Hematopoietic multipotent progenitor cell treated with erythropoietin and hydrocortisone succinate and interleukin-3 and kit ligand, for 15 days (in vitro differentiated cells): ENCODE measurements at regions not wholly inside any gene's neighbourhood (a gene's known extent, or its start where the extent isn't known, plus 50 kb on each side); places are given as distances from the start of the nearest gene placed in this dataset.
"Not testable (repeated sequence)": the region's sequence is repeated elsewhere in the genome, so short reads cannot be mapped to it uniquely, and the experiment has no call there.

ENCODE experiments used
- DNase-seq: peaks from one replicate; pipeline ENCODE4 v3.0.0-alpha.2; 2015; ENCODE audit warnings: low spot score

DNA sequence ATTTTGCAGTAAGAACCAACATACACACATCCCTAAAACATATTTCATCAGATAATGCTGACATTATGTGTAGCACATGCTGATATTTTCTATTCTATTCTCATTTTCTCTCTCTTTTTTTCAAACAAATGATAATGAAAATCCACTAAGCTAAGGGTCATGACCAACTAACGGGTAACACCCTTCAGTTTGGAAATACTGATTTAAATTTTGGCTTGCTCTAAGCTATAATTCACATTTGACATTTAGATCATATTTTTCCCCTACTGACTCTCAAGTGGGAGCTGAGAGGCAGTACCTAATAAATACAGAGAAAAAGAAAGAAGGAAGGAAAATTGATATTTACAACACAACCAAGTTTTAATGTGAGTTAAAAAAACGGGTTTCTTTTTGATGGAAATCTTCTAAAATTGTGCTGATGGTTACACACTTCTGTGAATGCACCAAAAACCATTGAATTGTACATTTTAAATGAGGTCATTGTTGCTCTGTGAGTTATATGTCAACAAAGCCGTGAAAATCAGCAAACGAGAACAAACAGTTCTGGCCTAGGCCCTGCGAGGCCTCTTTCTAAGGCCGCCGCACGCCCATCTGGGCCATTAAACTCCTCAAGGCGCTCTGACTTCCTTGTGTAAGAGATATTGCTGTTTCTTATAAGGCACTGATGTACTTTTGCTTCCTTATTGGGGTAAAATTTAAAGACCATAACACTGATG lies 124.2 kb downstream of the GALR1 start:
- DNase-seq: no peak

DNA sequence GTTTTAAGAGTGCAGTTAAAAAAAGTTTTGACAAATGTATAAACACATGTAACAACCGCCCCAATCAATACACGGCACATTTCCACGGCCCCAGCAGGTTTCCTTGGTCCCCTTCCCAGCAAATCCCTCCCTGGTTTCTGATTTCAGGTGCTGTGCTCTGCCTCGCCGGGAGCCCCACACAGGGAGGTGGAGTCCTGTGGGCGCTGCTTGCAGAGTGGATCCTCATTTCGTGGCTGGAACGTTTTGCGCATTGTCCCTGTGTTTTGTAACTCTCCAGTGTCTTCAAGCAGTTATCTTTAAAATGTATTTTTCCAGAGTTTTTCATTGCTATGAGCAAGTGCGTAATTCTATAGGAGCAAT lies 124.8 kb downstream of the GALR1 start:
- DNase-seq: no peak

DNA sequence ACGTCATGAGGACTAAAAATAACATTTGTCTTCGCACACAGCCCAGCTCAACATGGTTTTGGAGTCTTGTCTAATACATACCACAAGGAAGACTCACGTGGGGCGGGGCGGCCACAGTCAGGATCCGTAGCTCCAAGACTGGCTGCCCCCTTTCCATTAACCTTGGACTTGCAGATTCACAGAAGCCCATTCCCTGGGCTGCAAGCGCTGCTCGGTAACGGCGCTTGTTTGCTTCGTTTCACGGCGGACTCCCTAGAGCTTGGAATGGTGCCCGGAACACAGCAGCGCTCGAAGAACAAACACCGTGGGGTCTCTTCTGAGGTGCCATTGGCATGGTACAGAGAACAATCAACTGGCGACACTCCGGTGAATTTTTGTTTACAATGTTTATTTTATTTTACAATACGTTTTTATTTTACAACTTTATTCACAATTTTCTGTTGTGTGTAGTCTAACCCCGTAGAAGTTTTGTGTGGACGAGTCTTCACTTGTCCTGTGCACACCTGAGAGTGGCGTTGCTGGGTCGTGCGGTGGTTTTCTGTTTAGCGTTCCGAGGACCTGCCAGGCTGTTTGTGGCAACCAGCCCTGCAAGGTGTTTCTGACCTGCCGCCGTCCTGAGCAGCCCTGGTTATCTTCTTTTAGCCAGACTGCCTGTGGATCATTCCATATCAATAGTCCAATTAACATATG lies 126.5 kb downstream of the GALR1 start:
- DNase-seq: no peak

DNA sequence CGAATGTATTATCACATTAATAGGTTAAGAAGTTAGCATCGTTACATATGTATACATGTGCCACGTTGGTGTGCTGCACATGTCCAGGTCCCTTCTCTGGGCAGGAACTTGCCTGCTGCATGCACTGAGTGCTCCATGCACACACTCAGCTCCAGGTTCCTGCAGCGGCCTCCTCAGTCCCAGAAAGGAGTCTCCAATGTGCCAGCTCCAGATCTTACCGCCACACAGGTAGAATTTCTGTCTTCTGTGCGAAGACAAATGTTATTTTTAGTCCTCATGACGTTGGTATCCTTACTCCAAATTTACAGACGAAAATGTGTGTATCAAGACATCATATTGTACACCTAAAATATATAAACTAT lies 127.1 kb downstream of the GALR1 start:
- DNase-seq: no peak

DNA sequence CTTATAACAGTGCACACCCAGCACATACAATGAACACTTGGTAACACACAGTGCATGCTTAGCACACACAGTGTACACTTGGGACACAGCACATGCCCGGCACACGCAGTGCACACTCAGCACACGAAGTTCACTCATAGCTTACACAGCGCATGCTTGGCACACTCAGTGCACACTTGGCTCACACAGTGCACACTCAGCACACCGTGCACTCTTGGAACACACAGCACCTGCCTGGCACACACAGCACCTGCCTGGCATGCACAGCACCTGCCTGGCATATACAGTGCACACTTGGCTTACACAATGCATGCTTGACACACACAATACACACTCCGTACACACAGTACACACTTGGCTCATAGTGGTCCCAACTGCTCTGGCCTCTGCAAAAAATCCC lies 128.2 kb downstream of the GALR1 start:
- no peak for DNase-seq

DNA sequence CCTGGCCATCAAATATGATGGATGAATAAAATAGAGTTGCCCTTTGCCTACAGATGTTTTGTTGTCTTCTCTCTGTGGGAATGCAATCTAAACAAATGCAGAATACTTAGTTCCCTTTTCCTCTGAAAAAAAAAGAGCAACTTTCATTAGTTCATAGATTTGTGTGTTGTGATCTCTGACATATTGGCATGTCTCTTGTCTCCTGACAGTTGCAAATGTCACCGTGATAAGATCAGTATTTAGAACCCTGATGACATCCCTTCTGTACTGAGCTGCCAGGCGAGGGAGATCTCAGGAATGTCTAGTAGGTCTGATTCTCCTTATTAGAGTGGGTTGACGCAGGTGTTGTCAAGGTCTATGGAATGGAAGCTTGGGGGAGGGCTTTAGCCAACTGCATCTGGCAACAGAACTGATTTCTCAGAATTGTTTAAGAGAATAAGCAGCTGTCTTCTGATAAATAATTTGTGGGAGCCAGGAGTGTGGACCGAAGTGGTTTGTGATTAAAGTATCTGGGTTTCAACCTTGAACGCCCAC lies 130.4 kb downstream of the GALR1 start:
- no peak for DNase-seq

DNA sequence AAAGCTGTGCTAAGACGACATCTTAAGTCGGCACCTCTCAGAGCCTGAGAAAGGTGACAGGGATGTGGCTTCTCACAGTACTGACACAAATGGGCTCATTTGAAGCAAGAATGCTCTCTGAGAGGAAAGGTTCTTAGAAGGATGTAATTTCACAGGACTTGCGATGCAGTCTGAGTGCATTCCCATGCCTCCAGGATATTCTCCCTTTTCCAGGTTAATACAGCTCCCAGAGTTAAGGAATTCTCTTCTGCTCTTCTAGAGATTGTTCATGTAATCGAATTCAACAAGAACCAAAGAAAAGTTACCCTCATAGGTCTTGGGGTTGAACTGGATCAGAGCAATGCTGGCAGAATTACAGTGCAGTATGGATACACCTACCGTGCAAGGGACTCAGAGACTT lies 131.0 kb downstream of the GALR1 start:
- DNase-seq: no peak

DNA sequence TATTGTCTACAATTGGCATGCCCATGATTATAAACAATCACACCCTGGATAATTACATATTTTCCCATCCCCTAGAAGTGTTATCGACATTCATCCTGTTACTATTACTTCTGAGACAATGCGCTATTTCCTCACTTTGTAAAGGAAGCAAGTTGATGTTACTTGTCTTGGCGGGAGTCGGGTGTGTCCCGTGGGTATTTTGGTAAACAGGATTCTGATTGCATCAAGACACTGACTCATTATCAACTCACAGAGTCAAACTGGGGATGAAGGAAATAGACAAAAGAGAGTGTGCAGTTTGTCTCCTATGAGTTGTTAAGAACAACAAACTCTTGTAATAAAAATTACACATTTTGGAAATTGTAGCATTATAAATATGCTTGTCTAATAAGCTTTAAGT lies 142.7 kb downstream of the GALR1 start:
- no peak for DNase-seq

DNA sequence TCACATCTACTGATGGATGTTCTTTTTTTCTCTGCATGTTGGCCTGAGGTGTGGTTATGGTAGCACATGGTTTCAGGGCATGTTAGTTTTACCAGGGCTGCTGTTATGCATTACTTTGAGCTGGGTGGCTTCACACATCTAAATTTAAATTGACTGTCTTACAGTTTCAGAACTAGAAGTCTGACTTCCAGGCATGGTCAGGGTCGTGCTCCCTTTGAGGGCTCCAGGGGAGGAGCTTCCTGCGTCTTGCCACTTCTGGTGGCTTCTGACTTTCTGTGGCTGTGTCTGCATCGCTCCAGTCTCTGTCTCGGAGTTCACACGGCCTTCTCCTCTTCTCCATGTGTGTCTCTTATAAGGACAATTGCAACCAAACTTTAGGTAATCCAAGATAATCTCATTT lies 143.9 kb downstream of the GALR1 start:
- no peak for DNase-seq

DNA sequence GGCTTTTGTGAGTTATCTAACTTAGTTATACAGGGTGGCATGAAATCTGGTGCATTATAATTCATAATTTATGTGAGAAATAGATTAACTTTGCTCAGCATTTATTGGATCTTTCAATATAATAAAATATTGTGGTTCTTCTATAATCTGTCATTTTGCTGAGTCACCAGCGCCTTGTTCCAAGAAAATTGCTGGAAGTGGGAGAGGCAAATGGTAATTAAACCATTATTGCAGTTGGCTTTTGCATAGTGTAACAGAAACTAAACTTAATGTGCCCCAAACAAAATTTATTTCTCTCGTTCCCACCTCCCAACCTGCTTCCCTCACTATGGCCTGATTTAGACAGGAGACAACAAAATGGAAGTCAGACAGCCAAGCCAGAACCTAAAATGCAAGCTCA lies 146.3 kb downstream of the GALR1 start:
- no peak for DNase-seq

DNA sequence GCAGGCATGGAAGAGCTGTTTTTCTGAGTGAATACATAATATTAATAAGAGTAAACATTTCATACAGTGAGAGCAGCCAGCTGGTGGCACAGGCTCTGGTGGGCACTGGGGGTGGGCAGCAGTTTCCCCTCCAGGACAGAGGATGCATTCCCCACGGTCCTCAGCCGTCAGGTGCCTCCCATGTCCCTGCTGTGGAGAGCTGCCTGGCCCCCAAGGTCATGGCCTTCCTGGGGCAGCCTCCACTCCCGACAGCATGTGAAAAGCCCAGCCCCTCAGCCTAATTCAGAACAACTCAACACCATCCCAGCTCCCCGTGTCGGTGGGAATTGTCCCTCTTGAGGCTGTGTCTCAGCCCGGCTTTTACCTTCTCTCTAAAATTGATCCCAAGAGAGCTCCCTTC lies 147.4 kb downstream of the GALR1 start:
- DNase-seq: no peak

DNA sequence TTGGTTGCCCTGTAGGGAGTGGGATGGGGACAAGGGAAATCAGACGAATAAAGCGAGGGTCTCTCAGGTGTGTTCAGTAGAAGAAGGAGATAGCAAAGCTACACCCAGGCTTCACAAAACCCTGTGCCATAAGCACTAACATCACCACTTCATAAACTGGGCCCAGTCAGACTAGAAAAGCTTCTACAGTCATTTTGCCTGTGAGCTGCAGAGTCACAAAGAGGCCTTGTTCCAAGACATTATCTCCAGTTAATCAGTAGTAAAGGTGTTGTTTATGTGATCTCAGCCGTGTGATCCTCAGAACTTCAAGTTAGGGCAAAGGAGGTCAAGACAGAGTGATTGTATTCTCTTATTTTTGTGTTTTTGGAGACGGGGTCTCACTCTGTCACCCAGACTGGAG lies 148.0 kb downstream of the GALR1 start:
- no peak for DNase-seq

DNA sequence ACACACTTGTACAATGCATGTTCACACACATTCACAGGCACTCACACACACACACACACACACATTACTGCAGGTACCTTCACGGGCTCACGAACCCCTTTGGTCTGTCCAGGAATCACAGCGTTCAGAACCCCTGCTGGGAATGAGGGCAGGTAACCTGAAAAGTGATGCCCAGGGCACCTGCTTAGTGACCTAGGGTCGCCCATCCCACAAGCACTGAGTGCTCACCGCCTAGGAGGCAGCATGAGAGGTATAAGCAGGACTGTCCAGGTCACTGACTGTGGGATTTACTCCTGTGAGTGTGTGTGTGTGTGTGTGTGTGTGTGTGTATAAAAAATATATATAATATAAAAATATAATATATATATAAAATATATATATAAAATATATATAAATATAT lies 150.9 kb downstream of the GALR1 start:
- DNase-seq: no peak

DNA sequence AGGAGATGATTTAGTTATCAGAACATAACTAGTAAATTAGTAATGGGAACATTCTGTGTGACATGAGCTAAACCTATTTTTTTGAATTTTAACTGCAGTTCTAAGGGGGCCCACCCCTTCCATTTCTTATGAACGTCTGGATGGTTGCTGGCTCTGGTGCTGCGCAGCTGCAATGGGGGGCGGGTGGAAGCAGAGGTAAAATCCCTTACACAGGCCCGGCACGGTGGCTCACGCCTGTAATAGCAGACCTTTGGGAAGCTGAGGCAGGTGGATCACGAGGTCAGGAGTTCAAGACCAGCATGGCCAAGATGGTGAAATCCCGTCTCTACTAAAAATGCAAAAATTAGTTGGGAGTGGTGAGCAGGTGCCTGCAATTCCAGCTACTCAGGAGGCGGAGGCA lies 151.5 kb downstream of the GALR1 start:
- DNase-seq: no peak

DNA sequence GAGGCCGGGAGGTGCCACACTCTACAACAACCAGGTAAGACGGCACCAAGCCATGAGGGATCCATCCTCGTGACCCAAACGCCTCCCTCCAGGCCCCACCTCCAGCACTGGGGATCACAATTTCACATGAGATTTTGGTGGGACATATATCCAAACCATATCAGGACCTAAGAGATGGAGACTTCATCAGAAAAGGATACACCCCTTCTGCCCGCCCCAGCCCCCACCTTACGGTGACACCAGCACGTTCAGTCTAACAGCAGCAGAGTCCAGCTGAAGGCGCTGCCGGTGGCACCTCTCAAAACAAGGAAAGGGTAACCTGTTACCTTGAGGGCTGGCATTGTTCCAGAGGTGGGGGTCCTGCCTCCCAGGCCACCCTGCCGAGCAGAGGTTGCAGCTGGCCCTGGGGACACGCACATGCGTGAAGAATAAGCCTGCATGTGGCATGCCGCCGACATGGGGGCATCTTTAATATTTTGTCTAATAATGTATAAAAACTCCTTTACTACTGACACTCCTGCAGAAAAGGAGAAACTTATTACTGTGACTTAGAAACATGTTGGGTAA lies 154.4 kb downstream of the GALR1 start:
- DNase-seq: no peak

DNA sequence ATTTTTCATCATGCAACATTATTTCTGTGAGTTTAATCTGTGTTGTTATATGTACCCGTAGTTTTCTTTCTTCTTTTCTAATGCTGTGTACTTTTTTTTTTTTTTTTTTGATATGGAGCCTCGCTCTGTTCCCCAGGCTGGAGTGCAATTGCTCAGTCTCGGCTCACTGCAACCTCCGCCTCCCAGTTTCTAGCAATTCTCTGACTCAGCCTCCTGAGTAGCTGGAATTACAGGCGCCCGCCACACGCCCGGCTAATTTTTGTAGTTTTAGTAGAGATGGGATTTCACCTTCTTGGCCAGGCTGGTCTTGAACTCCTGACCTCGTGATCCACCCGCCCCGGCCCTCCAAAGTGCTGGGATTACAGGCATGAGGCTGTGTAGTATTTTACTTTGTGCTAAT lies 155.4 kb downstream of the GALR1 start:
- DNase-seq: no peak

DNA sequence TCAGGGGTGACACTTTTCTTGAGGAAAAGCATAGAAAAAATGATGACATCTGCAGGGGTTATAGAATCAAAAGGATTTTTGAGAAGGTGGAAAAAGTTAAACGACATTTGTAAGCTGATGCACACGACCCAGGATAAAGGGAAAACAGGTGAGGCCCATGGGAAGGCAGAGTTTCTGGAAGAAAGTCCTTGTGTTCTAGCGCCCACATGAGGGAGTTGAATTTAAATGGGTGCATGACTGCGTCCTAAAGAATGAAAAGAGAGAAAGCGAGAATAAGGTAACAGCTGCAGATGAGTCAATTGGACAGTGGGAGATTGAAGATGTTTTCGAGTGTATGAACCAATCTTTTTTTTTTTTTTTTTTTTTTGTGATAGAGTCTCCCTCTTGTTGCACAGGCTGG lies 158.1 kb downstream of the GALR1 start:
- no peak for DNase-seq

DNA sequence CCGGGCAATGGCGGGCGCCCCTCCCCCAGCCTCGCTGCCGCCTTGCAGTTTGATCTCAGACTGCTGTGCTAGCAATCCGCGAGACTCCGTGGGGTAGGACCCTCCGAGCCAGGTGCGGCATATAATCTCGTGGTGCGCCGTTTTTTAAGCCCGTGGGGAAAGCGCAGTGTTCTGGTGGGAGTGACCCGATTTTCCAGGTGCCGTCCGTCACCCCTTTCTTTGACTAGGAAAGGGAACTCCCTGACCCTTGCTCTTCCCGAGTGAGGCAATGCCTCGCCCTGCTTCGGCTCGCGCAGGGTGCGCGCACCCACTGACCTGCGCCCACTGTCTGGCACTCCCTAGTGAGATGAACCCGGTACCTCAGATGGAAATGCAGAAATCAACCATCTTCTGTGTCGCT lies 171.9 kb downstream of the GALR1 start:
- DNase-seq: not testable (repeated sequence)

DNA sequence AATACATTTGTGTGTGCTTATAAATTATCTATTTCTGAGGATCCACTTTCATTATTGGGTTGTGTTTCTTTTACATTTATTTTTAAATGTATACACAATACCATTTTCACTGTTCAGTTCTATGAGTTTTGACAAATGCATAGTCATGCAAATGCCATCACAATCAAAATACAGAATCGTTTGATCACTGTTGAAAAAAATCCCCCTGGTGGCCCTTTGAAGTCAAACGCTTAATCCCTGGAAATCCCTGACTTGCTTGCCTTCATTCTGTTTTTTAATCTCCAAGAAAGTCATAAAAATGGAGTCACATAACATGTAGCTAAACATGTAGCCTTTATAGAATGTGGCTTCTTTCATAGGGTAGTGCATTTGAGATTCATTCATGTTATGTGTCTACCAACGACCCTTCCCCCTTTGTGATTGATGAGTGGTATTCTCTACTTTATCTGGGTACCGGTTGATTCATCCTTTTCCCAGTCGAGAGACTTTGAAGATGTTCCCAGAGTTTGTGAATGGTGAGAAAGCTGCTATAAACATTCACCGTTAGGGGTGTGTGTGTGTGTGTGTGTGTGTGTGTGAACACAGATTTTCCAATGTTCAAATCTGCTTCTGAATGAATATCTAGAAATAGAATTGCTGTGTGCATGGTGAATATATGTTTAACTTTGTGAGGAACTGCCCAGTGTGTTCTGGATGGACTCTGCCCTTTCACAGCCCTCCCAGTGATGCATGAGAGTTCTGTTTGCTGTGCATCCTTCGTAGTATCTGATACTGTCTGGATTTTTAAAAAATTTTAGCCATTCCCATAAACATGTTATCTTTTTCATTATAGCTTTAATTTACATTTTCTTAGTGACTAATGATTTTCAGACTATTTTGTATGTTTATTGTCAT lies 173.6 kb downstream of the GALR1 start:
- no peak for DNase-seq

DNA sequence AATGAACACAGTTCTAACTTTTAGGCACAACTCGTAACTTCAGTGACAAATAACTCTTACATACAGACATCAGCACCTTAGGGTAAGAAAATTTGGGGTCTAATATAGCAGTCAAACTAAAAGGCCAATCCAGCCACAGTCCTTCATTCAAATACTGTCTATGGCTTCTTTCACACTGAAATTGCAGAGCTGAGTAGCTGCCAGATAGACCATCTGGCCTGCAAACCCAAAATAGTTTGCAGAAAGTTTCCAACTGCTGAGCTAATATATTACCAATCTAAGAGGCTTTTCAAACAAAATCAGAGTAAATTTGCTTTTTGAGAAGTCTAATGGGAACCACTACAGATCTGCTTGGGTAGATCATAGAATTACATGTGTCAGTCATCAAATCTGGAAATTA lies 183.4 kb downstream of the GALR1 start:
- DNase-seq: no peak

DNA sequence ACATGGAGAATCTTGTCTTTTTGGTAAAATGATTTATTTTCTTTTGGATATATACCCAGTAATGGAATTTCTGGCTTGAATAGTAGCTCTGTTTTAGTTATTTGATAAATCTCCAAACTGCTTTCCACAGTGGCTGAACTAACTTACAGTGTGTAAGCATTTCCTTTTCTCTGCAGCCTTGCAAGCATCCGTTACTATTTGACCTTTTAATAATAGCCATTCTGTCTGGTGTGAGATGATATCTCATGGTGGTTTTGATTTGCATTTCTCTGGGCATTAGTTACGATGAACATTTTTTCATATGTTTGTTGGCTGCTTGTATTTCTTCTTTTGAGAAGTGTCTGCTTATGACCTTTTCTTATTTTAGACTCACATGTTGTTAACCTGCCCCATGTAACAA lies 190.2 kb downstream of the GALR1 start:
- no peak for DNase-seq

DNA sequence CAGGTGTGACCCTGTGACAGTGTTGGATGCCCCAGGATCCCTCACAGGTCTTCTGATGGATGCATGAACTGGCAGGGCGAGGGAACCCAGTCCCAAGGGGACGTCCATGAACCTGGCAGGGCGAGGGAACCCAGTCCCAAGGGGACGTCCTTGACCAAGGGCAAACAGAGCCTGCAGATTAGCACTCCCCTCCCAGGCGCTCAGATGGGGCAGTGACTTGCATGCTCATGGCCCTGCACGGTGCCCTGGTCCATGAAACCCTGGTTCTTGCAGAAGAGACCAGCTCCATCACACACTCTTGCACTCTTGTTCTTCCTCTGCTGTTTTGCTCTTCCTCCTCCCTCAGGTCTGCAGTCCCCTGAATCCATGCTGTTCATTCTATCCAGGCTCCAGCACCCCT lies 192.7 kb downstream of the GALR1 start:
- DNase-seq: no peak

DNA sequence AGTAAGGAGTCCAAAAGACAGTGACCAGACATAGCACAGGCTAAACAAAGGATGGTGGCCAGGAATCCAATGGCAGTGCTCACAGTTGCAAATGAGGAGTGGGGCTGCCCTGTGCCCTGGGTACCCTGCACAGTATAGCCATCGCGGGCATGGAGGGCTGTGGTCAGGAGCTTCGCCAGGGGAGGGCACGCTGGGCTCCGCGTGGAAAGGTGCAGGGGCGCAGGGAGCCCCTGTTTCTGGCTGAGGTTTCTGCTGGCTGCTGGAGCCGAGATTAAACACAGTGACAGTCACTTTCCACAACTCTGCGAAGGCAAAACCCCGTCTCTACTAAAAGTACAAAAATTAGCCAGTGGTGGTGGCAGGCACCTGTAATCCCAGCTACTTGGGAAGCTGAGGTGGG lies 194.7 kb downstream of the GALR1 start:
- DNase-seq: no peak
